ENCODE measurements at regions not wholly inside any gene's neighbourhood (a gene's known extent, or its start where the extent isn't known, plus 50 kb on each side); places are given as distances from the start of the nearest gene placed in this dataset.

- TF ChIP-seq SMC3 (IDR thresholded peaks at IDR 0.05) = no peak
- no peak for TF ChIP-seq POLR2A (IDR thresholded peaks at IDR 0.05; ENCODE audit: low read length)
- no peak for TF ChIP-seq CEBPB (IDR thresholded peaks at IDR 0.05)
- TF ChIP-seq MAX (IDR thresholded peaks at IDR 0.05) = no peak
- no peak for TF ChIP-seq ELK1 (IDR thresholded peaks at IDR 0.05; ENCODE audit: low read depth, low read length)
- no peak for TF ChIP-seq CTCF (IDR thresholded peaks at IDR 0.05)
- TF ChIP-seq MAFK (IDR thresholded peaks at IDR 0.05; ENCODE audit: partially characterized antibody) = no peak
- TF ChIP-seq JUN (IDR thresholded peaks at IDR 0.05) = no peak
- TF ChIP-seq ZFP36 (IDR thresholded peaks at IDR 0.05; ENCODE audit: borderline replicate concordance, partially characterized antibody) = no peak
- no peak for TF ChIP-seq REST (IDR thresholded peaks at IDR 0.05)
- no peak for TF ChIP-seq HMGXB4 (CRISPR knock-in tag; IDR thresholded peaks at IDR 0.05; ENCODE audit: borderline replicate concordance)
- TF ChIP-seq RCOR1 (IDR thresholded peaks at IDR 0.05; ENCODE audit: low read depth, low read length) = no peak
- no peak for TF ChIP-seq HES2 (IDR thresholded peaks at IDR 0.05)
These were observed 430.2 kb upstream of the VSTM2A start for GRCh38 chr7:54111814-54112511.
